ENCODE measurements at regions not wholly inside any gene's neighbourhood (a gene's known extent, or its start where the extent isn't known, plus 50 kb on each side); places are given as distances from the start of the nearest gene placed in this dataset.
"Not testable (repeated sequence)": the region's sequence is repeated elsewhere in the genome, so short reads cannot be mapped to it uniquely, and the experiment has no call there.

DNA sequence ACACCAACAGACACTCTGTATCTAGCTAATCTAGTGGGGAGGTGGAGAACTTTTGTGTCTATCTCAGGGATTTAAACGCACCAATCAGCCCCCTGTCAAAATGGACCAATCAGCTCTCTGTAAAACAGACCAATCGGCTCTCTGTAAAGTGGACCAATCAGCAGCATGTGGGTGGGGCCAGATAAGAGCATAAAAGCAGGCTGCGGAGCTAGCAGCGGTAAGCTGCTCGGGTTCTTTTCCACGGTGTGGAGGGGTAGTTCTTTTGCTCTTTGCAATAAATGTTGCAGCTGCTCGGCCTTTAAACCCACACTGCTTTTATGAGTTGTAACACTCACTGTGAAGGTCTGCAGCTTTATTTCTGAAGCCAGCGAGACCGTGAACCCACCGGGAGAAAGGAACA is 51.3 kb upstream of the FOXI3 start:
- ATAC-seq (no peak), FAIRE-seq (no peak), DNase-seq (ENCODE audit: low read depth, low spot score) (no peak)
- ChIA-PET POLR2A (no interaction called here), SMC1A (ENCODE audit: uncharacterized antibody, unreplicated experiment) (no interaction called here), CTCF (interaction anchor here (1.0 kb wide), 1 partner anchor 70 kb away, joined by 3 read pairs; no protein-coding TSS in a partner anchor), RAD21 (ENCODE audit: unreplicated experiment) (no interaction called here)
- BruUV-seq (replicated peaks): no TSS peak
- WGBS (ENCODE audit: insufficient coverage, insufficient replicate concordance, low lambda C conversion rate, missing lambda C conversion rate): 85% methylated on average over 10 of the region's 10 CpGs
- TF ChIP-seq, protein P1, sequence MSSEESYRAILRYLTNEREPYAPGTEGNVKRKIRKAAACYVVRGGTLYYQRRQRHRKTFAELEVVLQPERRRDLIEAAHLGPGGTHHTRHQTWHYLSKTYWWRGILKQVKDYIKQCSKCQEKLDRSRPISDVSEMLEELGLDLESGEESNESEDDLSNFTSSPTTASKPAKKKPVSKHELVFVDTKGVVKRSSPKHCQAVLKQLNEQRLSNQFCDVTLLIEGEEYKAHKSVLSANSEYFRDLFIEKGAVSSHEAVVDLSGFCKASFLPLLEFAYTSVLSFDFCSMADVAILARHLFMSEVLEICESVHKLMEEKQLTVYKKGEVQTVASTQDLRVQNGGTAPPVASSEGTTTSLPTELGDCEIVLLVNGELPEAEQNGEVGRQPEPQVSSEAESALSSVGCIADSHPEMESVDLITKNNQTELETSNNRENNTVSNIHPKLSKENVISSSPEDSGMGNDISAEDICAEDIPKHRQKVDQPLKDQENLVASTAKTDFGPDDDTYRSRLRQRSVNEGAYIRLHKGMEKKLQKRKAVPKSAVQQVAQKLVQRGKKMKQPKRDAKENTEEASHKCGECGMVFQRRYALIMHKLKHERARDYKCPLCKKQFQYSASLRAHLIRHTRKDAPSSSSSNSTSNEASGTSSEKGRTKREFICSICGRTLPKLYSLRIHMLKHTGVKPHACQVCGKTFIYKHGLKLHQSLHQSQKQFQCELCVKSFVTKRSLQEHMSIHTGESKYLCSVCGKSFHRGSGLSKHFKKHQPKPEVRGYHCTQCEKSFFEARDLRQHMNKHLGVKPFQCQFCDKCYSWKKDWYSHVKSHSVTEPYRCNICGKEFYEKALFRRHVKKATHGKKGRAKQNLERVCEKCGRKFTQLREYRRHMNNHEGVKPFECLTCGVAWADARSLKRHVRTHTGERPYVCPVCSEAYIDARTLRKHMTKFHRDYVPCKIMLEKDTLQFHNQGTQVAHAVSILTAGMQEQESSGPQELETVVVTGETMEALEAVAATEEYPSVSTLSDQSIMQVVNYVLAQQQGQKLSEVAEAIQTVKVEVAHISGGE (CRISPR knock-in tag; IDR thresholded peaks at IDR 0.05): no peak
- TF ChIP-seq, protein P2, sequence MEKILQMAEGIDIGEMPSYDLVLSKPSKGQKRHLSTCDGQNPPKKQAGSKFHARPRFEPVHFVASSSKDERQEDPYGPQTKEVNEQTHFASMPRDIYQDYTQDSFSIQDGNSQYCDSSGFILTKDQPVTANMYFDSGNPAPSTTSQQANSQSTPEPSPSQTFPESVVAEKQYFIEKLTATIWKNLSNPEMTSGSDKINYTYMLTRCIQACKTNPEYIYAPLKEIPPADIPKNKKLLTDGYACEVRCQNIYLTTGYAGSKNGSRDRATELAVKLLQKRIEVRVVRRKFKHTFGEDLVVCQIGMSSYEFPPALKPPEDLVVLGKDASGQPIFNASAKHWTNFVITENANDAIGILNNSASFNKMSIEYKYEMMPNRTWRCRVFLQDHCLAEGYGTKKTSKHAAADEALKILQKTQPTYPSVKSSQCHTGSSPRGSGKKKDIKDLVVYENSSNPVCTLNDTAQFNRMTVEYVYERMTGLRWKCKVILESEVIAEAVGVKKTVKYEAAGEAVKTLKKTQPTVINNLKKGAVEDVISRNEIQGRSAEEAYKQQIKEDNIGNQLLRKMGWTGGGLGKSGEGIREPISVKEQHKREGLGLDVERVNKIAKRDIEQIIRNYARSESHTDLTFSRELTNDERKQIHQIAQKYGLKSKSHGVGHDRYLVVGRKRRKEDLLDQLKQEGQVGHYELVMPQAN (conservative IDR thresholded peaks at IDR 0.05): no peak
- TF ChIP-seq NFYB (IDR thresholded peaks at IDR 0.05; ENCODE audit: insufficient read depth, low read depth, low read length): peak; percentile 54; the same call in 1 of the 2 replicates
- TF ChIP-seq RFX5 (IDR thresholded peaks at IDR 0.05; ENCODE audit: low read depth, low read length): no peak
- Histone ChIP-seq H3K4me3 (no peak overlapping the region), H3K9me3 (replicated peaks; ENCODE audit: control insufficient read depth, insufficient read depth, low read length) (no peaks in the 10 kb centered on the region; the same call in 2 of the 3 replicates), H3K9ac (ENCODE audit: control insufficient read depth, insufficient read depth, low read length) (no peak overlapping the region), H3K27me3 (replicated peaks in 1 of 2; ENCODE audit: control insufficient read depth in 2 of 2, insufficient read depth in 2 of 2, low read length in 1 of 2) (no peaks in the 10 kb centered on the region), H3K27ac (ENCODE audit: control insufficient read depth, insufficient read depth) (no peak overlapping the region), H3K79me2 (ENCODE audit: control insufficient read depth, insufficient read depth, low read length) (no peaks in the 10 kb centered on the region), H4K20me1 (ENCODE audit: control insufficient read depth, insufficient read depth) (no peaks in the 10 kb centered on the region), H3K4me2 (ENCODE audit: control insufficient read depth, insufficient read depth) (no peak overlapping the region), H3K36me3 (ENCODE audit: control insufficient read depth in 2 of 2, insufficient read depth in 2 of 2, low read length in 1 of 2) (no peaks in the 10 kb centered on the region), H2AFZ (ENCODE audit: control insufficient read depth, low read depth, low read length) (no peak overlapping the region), H3K4me1 (ENCODE audit: control insufficient read depth, insufficient read depth, low read length) (no peaks in the 10 kb centered on the region)
- intact Hi-C loops (cut with micrococcal nuclease; ENCODE audit: unreplicated experiment) (no loop called here), in situ Hi-C loops (cut with MboI) (no loop called here)

DNA sequence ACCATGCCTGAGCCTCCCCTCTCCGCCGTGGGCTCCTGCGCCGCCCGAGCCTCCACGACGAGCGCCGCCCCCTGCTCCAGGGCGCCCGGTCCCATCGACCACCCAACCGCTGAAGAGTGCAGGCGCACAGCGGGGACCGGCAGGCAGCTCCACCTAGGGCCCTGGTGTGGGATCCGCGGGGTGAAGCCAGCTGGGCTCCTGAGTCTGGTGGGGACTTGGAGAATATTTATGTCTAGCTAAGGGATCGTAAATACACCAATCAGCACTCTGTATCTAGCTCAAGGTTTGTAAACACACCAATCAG is 50.8 kb upstream of the FOXI3 start:
- not testable (repeated sequence) for BruUV-seq (replicated peaks)

More for the DNA sequence above, 50.8 kb upstream of the FOXI3 start:
- H3K4me1 ChIP-seq (ENCODE audit: control insufficient read depth, insufficient read depth, low read length); FAIRE-seq; H3K79me2 ChIP-seq (ENCODE audit: control insufficient read depth, insufficient read depth, low read length); H3K9me3 ChIP-seq (replicated peaks; ENCODE audit: control insufficient read depth, insufficient read depth, low read length); H3K27ac ChIP-seq (ENCODE audit: control insufficient read depth, insufficient read depth); ATAC-seq; DNase-seq (ENCODE audit: low read depth, low spot score); SMC1A ChIA-PET (ENCODE audit: uncharacterized antibody, unreplicated experiment); in situ Hi-C loops (cut with MboI); H3K36me3 ChIP-seq (ENCODE audit: control insufficient read depth in 2 of 2, insufficient read depth in 2 of 2, low read length in 1 of 2); H3K4me3 ChIP-seq; POLR2A ChIA-PET; H4K20me1 ChIP-seq (ENCODE audit: control insufficient read depth, insufficient read depth); H3K4me2 ChIP-seq (ENCODE audit: control insufficient read depth, insufficient read depth); intact Hi-C loops (cut with micrococcal nuclease; ENCODE audit: unreplicated experiment); H2AFZ ChIP-seq (ENCODE audit: control insufficient read depth, low read depth, low read length); RAD21 ChIA-PET (ENCODE audit: unreplicated experiment); CTCF ChIA-PET; H3K27me3 ChIP-seq (replicated peaks in 1 of 2; ENCODE audit: control insufficient read depth in 2 of 2, insufficient read depth in 2 of 2, low read length in 1 of 2); H3K9ac ChIP-seq (ENCODE audit: control insufficient read depth, insufficient read depth, low read length): not testable (repeated sequence)
- 90% methylated on average over 19 of the region's 19 CpGs for WGBS (ENCODE audit: insufficient coverage, insufficient replicate concordance, low lambda C conversion rate, missing lambda C conversion rate)

Data from GM12878 (cell line).